ENCODE measurements at regions not wholly inside any gene's neighbourhood (a gene's known extent, or its start where the extent isn't known, plus 50 kb on each side); places are given as distances from the start of the nearest gene placed in this dataset.

DNA sequence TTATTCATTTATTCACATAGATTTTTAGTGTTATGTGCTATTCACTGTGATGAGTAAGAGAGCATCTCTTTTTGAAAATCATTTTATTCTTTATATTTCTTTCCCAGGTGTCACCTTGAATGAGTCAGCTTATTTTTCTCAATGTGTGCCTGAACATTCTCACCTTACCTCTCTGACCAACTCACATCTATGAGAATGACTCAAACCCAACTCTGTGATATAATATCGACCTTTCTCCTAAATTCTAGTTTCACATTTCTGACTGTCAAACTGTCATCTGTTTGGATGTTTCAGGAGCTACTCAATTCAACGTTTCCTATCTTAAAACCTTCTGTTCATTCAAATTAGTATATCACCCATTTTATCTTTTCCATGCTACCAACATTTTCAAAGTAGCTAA, 630.8 kb downstream of the RERGL start:
- no peak for DNase-seq
- H3K27ac ChIP-seq (ENCODE audit: low read length): no peak overlapping the region
- WGBS (ENCODE audit: insufficient coverage): 66% methylated on average over 2 of the region's 2 CpGs
- no peak overlapping the region for H3K4me3 ChIP-seq (ENCODE audit: low read length)
- H3K27me3 ChIP-seq (ENCODE audit: control insufficient read depth, insufficient read depth, low read length): no peaks in the 10 kb centered on the region
- no peaks in the 10 kb centered on the region for H3K4me1 ChIP-seq (ENCODE audit: control insufficient read depth, insufficient read depth, low read length)
- no peaks in the 10 kb centered on the region for H3K9me3 ChIP-seq (replicated peaks; ENCODE audit: control insufficient read depth, low read depth, low read length)
- no peaks in the 10 kb centered on the region for H3K36me3 ChIP-seq (ENCODE audit: control insufficient read depth, insufficient read depth, low read length)

DNA sequence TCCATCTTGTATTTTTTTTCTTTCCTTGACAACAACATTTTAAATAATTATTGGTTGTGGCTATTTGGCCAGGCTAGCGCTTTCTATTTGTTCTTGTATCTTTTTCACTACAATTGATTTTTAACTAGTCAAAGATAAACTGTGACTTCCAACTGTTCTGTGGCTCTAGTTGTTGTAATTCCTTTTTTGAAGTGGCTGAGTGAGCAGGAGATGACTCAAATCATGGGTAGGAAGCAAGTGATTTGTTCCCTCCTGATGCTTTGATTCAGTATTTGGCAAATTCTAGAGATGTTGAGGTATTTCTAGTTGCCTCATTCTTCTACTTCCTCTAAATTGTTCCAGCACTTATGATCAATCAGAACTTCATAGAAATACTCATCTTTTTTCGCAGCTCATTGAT, 633.5 kb downstream of the RERGL start:
- H3K27ac ChIP-seq (ENCODE audit: low read length): no peak overlapping the region

DNA sequence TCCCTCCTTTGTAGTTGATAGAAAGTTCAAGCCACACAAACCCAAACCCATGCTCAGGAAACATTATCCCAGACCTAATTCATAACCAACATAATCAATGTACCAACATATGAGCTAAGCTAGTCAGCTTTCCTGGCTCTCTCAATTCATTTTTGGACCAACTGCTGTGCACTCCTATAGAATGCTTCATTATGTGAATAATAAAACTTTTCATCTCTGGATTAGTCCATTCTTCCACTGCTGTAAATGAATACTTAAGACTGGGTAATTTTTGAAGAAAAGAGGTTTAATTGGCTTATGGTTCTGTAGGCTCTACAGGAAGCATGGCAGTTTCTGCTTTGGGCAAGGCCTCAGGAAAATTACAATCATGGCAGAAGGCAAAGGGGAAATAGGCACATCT, 651.9 kb downstream of the RERGL start:
- no peak overlapping the region for H3K27ac ChIP-seq (ENCODE audit: low read length)
- H3K36me3 ChIP-seq (ENCODE audit: control insufficient read depth, insufficient read depth, low read length): no peaks in the 10 kb centered on the region
- DNase-seq: no peak
- H3K27me3 ChIP-seq (ENCODE audit: control insufficient read depth, insufficient read depth, low read length): no peaks in the 10 kb centered on the region
- H3K9me3 ChIP-seq (replicated peaks; ENCODE audit: control insufficient read depth, low read depth, low read length): peaks cover 10% of the 10 kb centered on the region
- no peak overlapping the region for H3K4me3 ChIP-seq (ENCODE audit: low read length)
- H3K4me1 ChIP-seq (ENCODE audit: control insufficient read depth, insufficient read depth, low read length): no peaks in the 10 kb centered on the region

More for the DNA sequence above, 633.5 kb downstream of the RERGL start:
- Histone ChIP-seq H3K4me3 (ENCODE audit: low read length) (no peak overlapping the region), H3K27me3 (ENCODE audit: control insufficient read depth, insufficient read depth, low read length) (no peaks in the 10 kb centered on the region), H3K36me3 (ENCODE audit: control insufficient read depth, insufficient read depth, low read length) (no peaks in the 10 kb centered on the region), H3K4me1 (ENCODE audit: control insufficient read depth, insufficient read depth, low read length) (no peaks in the 10 kb centered on the region), H3K9me3 (replicated peaks; ENCODE audit: control insufficient read depth, low read depth, low read length) (no peaks in the 10 kb centered on the region)
- no peak for DNase-seq
- WGBS (ENCODE audit: insufficient coverage): no CpG with 5 or more reads among the region's 2 CpGs

DNA sequence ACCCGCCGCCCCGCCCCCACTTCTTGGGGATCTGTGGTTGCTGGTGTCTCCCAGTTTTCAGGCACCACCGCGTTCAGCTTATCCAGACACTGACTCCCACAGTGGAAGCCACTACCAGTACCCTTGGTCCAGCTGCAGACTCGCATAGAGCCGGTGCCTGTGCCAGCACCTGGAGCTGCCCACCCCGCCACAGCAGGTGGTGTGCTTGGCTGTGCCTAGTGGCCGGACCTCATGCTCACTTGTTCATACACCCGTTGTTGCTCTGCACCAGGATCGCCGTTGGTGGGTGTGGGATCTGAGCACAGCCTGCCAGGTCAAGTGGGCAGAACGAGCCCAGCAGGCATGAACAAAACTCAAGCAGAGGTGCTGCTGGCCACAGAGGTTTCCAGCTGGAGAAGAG, 673.2 kb downstream of the RERGL start:
- H3K4me1 ChIP-seq (ENCODE audit: control insufficient read depth, insufficient read depth, low read length): no peaks in the 10 kb centered on the region
- DNase-seq: no peak

DNA sequence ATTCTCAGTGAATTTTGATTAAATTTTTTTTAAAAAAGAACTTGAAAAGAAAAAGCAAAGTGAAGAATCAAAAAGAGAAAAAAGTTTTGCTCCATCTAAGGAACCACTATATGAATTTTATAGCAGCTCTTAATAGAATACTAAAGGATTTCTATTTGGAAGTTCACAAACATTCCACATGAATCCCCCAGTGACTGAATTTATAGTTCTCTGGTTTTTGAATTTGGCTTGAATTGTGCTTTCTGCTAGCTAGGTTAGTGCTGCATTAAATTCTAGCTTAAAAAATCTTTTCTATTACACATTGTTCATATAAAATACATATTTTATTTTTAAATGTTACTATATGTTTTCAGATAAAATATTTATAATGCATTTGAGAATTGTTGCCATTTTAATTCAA, 675.4 kb downstream of the RERGL start:
- Histone ChIP-seq H3K4me3 (ENCODE audit: low read length) (no peak overlapping the region), H3K36me3 (ENCODE audit: control insufficient read depth, insufficient read depth, low read length) (no peaks in the 10 kb centered on the region), H3K9me3 (replicated peaks; ENCODE audit: control insufficient read depth, low read depth, low read length) (peaks cover 10% of the 10 kb centered on the region), H3K27me3 (ENCODE audit: control insufficient read depth, insufficient read depth, low read length) (no peaks in the 10 kb centered on the region), H3K27ac (ENCODE audit: low read length) (no peak overlapping the region), H3K4me1 (ENCODE audit: control insufficient read depth, insufficient read depth, low read length) (no peaks in the 10 kb centered on the region)
- peak; percentile 66 for DNase-seq

More for the DNA sequence above, 673.2 kb downstream of the RERGL start:
- 93% methylated on average over 13 of the region's 13 CpGs for WGBS (ENCODE audit: insufficient coverage)
- H3K9me3 ChIP-seq (replicated peaks; ENCODE audit: control insufficient read depth, low read depth, low read length): peaks cover 7% of the 10 kb centered on the region
- no peak overlapping the region for H3K4me3 ChIP-seq (ENCODE audit: low read length)
- no peaks in the 10 kb centered on the region for H3K36me3 ChIP-seq (ENCODE audit: control insufficient read depth, insufficient read depth, low read length)
- no peak overlapping the region for H3K27ac ChIP-seq (ENCODE audit: low read length)
- H3K27me3 ChIP-seq (ENCODE audit: control insufficient read depth, insufficient read depth, low read length): no peaks in the 10 kb centered on the region

DNA sequence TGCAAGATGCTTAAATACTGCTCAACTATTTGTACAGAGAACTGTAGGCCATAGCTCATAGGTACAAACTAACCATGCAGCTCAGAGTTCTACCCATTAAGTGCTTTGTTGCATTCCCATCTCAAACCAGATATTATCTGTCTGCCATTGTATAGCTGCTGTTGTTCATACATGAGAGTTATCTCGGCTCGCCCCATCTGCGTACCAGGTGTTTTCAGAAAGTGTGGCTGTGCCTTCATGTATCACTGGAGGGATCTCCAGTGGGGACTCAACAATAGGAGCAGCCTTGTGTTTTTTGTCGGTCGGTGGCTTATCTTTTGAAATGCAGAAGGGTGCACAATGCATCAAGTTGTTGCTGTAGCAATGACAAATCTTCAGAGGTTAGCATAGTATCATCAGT, 678.3 kb downstream of the RERGL start:
- Histone ChIP-seq H3K27me3 (ENCODE audit: control insufficient read depth, insufficient read depth, low read length) (no peaks in the 10 kb centered on the region), H3K4me1 (ENCODE audit: control insufficient read depth, insufficient read depth, low read length) (no peaks in the 10 kb centered on the region), H3K36me3 (ENCODE audit: control insufficient read depth, insufficient read depth, low read length) (no peaks in the 10 kb centered on the region), H3K27ac (ENCODE audit: low read length) (no peak overlapping the region), H3K4me3 (ENCODE audit: low read length) (no peak overlapping the region), H3K9me3 (replicated peaks; ENCODE audit: control insufficient read depth, low read depth, low read length) (peaks cover 10% of the 10 kb centered on the region)
- DNase-seq: no peak
- 100% methylated on average over 1 of the region's 5 CpGs for WGBS (ENCODE audit: insufficient coverage)

DNA sequence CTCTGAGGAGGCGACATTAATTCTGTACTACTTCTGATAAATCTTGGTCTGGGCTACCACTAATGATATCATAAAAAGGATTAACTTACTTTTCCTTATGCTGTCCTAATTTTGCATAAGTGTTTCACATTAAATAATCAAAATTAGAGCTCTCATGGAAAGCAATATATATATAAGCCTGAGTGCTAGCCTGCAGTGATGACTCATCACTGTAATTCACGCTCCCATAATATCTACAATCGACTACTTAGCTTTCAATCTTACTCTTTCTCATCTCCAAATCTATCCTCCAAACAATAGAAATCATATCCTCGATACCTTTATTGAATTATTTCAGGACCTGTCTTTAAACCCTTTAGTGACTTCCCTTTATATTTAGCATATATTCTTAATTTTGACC, 701.3 kb downstream of the RERGL start:
- H3K9me3 ChIP-seq (replicated peaks; ENCODE audit: control insufficient read depth, low read depth, low read length): no peaks in the 10 kb centered on the region
- no peaks in the 10 kb centered on the region for H3K4me1 ChIP-seq (ENCODE audit: control insufficient read depth, insufficient read depth, low read length)
- DNase-seq: no peak
- 86% methylated on average over 2 of the region's 4 CpGs for WGBS (ENCODE audit: insufficient coverage)
- no peaks in the 10 kb centered on the region for H3K36me3 ChIP-seq (ENCODE audit: control insufficient read depth, insufficient read depth, low read length)
- no peak overlapping the region for H3K4me3 ChIP-seq (ENCODE audit: low read length)
- H3K27ac ChIP-seq (ENCODE audit: low read length): no peak overlapping the region
- H3K27me3 ChIP-seq (ENCODE audit: control insufficient read depth, insufficient read depth, low read length): no peaks in the 10 kb centered on the region

DNA sequence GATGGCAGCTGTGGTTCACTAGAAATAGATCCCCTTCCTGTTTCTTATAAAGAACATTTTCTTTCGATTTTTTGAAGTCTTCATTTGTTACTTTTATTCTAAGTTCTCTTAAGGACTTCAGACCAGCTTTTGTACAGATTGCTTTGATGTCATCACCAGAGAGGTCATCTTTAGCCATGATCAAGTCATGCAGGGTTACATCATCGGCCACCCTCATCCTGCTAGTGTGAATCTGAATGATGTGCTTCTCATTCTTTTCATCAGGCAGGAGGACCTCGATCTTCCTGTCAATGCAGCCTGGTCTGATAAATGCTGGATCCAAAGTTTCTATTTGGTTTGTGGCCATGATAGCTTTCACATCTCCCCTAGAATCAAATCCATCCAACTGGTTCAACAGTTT, 706.7 kb downstream of the RERGL start:
- H3K36me3 ChIP-seq (ENCODE audit: control insufficient read depth, insufficient read depth, low read length): no peaks in the 10 kb centered on the region
- no peak overlapping the region for H3K27ac ChIP-seq (ENCODE audit: low read length)
- H3K27me3 ChIP-seq (ENCODE audit: control insufficient read depth, insufficient read depth, low read length): no peaks in the 10 kb centered on the region
- DNase-seq: no peak
- 60% methylated on average over 1 of the region's 3 CpGs for WGBS (ENCODE audit: insufficient coverage)
- H3K9me3 ChIP-seq (replicated peaks; ENCODE audit: control insufficient read depth, low read depth, low read length): no peaks in the 10 kb centered on the region
- H3K4me3 ChIP-seq (ENCODE audit: low read length): no peak overlapping the region
- H3K4me1 ChIP-seq (ENCODE audit: control insufficient read depth, insufficient read depth, low read length): no peaks in the 10 kb centered on the region

DNA sequence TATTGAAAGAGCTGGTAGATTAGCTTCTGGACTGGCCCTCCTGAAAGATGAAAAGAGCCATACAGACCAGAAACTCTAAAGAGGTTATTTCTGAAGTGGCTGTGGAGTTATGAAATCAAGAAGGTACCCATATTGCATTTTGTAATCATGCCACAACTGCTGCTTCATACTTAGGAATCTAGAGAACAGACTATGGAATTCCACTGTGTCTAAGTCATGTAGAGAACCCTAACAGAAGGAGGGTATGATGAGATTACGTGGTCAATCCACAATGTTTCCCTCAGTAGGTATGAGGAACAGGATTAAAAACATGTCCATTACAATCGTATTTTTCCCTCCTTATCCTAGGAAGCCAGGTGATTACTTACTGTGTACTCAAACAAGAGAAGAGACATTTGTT, 708.8 kb downstream of the RERGL start:
- no peaks in the 10 kb centered on the region for H3K36me3 ChIP-seq (ENCODE audit: control insufficient read depth, insufficient read depth, low read length)
- H3K4me1 ChIP-seq (ENCODE audit: control insufficient read depth, insufficient read depth, low read length): no peaks in the 10 kb centered on the region
- no peaks in the 10 kb centered on the region for H3K27me3 ChIP-seq (ENCODE audit: control insufficient read depth, insufficient read depth, low read length)
- H3K4me3 ChIP-seq (ENCODE audit: low read length): no peak overlapping the region
- H3K27ac ChIP-seq (ENCODE audit: low read length): no peak overlapping the region
- no CpG with 5 or more reads among the region's 2 CpGs for WGBS (ENCODE audit: insufficient coverage)
- no peak for DNase-seq
- no peaks in the 10 kb centered on the region for H3K9me3 ChIP-seq (replicated peaks; ENCODE audit: control insufficient read depth, low read depth, low read length)

DNA sequence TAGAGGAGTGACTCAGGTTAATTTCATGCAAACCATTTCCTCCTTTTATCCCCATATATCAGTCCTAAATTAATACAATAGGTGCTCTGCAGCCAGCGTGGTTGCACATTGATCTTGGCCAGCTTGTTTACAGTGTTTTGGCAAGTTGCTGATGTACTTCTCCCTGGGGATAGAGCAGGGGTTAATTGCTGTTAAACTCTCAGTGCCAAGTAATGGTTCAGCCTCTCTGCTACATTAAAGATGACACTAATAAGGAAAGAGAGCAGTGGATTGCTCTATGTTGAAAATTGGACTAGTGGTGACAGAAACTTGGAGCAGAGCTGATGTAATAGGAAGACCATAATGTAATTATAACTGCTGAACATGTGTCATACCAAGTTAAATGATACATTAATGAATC, 717.5 kb downstream of the RERGL start:
- DNase-seq: no peak
- Histone ChIP-seq H3K9me3 (replicated peaks; ENCODE audit: control insufficient read depth, low read depth, low read length) (no peaks in the 10 kb centered on the region), H3K27me3 (ENCODE audit: control insufficient read depth, insufficient read depth, low read length) (no peaks in the 10 kb centered on the region), H3K27ac (ENCODE audit: low read length) (no peak overlapping the region), H3K36me3 (ENCODE audit: control insufficient read depth, insufficient read depth, low read length) (no peaks in the 10 kb centered on the region), H3K4me3 (ENCODE audit: low read length) (no peak overlapping the region), H3K4me1 (ENCODE audit: control insufficient read depth, insufficient read depth, low read length) (no peaks in the 10 kb centered on the region)
- no CpG with 5 or more reads among the region's 1 CpG for WGBS (ENCODE audit: insufficient coverage)

DNA sequence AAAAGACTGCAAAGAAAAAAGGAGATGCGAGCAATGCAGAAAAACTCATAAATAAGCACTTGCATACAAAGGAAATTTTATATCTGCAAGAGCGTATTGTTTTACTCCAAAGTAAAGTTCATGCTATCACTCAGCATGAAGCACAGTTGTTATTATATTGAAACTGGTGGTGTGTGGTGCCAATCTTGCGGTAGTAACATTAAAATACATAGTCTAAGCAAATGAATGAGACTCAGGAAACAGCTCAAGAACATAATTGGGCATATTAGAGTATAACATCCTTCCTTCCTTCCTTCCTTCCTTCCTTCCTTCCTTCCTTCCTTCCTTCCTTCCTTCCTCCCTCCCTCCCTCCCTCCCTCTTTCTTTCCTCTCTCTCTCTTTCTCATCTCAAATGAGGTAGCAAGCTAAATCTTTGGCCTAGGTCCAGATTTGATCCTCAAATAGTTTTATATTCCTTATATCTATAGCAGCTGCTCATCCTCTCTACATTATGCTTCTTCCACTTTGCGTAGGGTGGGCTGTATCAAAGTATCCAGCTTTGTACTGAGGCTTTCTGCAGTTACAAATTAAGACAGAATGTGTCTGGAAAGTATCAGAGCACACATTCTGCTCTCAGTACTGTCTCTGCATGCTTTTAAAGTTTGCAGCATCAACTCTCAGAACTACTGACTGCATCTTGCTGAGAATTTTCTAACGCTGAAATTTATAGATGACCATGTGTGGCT, 718.3 kb downstream of the RERGL start:
- H3K27me3 ChIP-seq (ENCODE audit: control insufficient read depth, insufficient read depth, low read length): no peaks in the 10 kb centered on the region
- no peaks in the 10 kb centered on the region for H3K9me3 ChIP-seq (replicated peaks; ENCODE audit: control insufficient read depth, low read depth, low read length)
- no peaks in the 10 kb centered on the region for H3K4me1 ChIP-seq (ENCODE audit: control insufficient read depth, insufficient read depth, low read length)
- no peak overlapping the region for H3K27ac ChIP-seq (ENCODE audit: low read length)
- H3K36me3 ChIP-seq (ENCODE audit: control insufficient read depth, insufficient read depth, low read length): no peaks in the 10 kb centered on the region
- DNase-seq: no peak
- no peak overlapping the region for H3K4me3 ChIP-seq (ENCODE audit: low read length)
- 40% methylated on average over 1 of the region's 5 CpGs for WGBS (ENCODE audit: insufficient coverage)
